Stimulated activated CD4-positive, alpha-beta T cell treated with anti-CD3 and anti-CD28 coated beads, Interleukin-15, amount 100 ng/mL, for 48 hours (primary cell): ENCODE measurements at regions not wholly inside any gene's neighbourhood (a gene's known extent, or its start where the extent isn't known, plus 50 kb on each side); places are given as distances from the start of the nearest gene placed in this dataset.
A peak's percentile ranks its signal among the peaks of the same experiment; 100 is the strongest.
"Not testable (repeated sequence)": the region's sequence is repeated elsewhere in the genome, so short reads cannot be mapped to it uniquely, and the experiment has no call there.

Experiments used
- DNase-seq, 2 donors: peaks; one replicate each; pipeline ENCODE4 v3.0.0-alpha.2; 2020; ENCODE audit warnings: low read depth in 2 of 2

- not testable (repeated sequence) for DNase-seq
Measured at GRCh38 chr12:8282181-8282580, 54.8 kb upstream of the FAM90A1 start.

GRCh38 chr12:8285681-8286080 is 58.3 kb upstream of the FAM90A1 start:
- not testable (repeated sequence) for DNase-seq

- DNase-seq = not testable (repeated sequence)
Measured at GRCh38 chr12:8291764-8292163, 64.3 kb upstream of the FAM90A1 start.

- DNase-seq = not testable (repeated sequence)
Measured at GRCh38 chr12:8294662-8295061, 67.2 kb upstream of the FAM90A1 start.

- DNase-seq = not testable (repeated sequence)
Measured at GRCh38 chr12:8308611-8309010, 81.2 kb upstream of the FAM90A1 start.

GRCh38 chr12:8315997-8316396 is 88.6 kb upstream of the FAM90A1 start:
- DNase-seq = not testable (repeated sequence)

- not testable (repeated sequence) for DNase-seq
Measured at GRCh38 chr12:8317675-8318074, 90.3 kb upstream of the FAM90A1 start.

GRCh38 chr12:8320251-8320730 is 92.9 kb upstream of the FAM90A1 start:
- DNase-seq = peak in 1 of 2 donors; percentile 4

- DNase-seq = not testable (repeated sequence)
Measured at GRCh38 chr12:8320791-8321370, 93.5 kb upstream of the FAM90A1 start.

GRCh38 chr12:8325145-8325839 is 97.9 kb upstream of the FAM90A1 start:
- DNase-seq = not testable (repeated sequence)

GRCh38 chr12:8328835-8329234 is 101.4 kb upstream of the FAM90A1 start:
- not testable (repeated sequence) for DNase-seq

GRCh38 chr12:8332373-8332772 is 105.0 kb upstream of the FAM90A1 start:
- not testable (repeated sequence) for DNase-seq

GRCh38 chr12:8351073-8351472 is 104.7 kb upstream of the CLEC6A start:
- DNase-seq = not testable (repeated sequence)

- not testable (repeated sequence) for DNase-seq
Measured at GRCh38 chr12:8354741-8355140, 101.0 kb upstream of the CLEC6A start.

GRCh38 chr12:8355531-8355930 is 100.2 kb upstream of the CLEC6A start:
- not testable (repeated sequence) for DNase-seq

GRCh38 chr12:8373744-8374143 is 82.0 kb upstream of the CLEC6A start:
- DNase-seq = not testable (repeated sequence)

- DNase-seq = not testable (repeated sequence)
Measured at GRCh38 chr12:8375122-8375521, 80.6 kb upstream of the CLEC6A start.

GRCh38 chr12:8377756-8378155 is 78.0 kb upstream of the CLEC6A start:
- DNase-seq = not testable (repeated sequence)

GRCh38 chr12:8382556-8382955 is 73.2 kb upstream of the CLEC6A start:
- DNase-seq = not testable (repeated sequence)

- not testable (repeated sequence) for DNase-seq
Measured at GRCh38 chr12:8384686-8385085, 71.1 kb upstream of the CLEC6A start.

- DNase-seq = not testable (repeated sequence)
Measured at GRCh38 chr12:8385431-8385830, 70.3 kb upstream of the CLEC6A start.

- not testable (repeated sequence) for DNase-seq
Measured at GRCh38 chr12:8386661-8387060, 69.1 kb upstream of the CLEC6A start.

GRCh38 chr12:8389296-8389695 is 66.5 kb upstream of the CLEC6A start:
- DNase-seq = not testable (repeated sequence)
